ENCODE measurements at regions not wholly inside any gene's neighbourhood (a gene's known extent, or its start where the extent isn't known, plus 50 kb on each side); places are given as distances from the start of the nearest gene placed in this dataset.

- Histone ChIP-seq H3K9ac (ENCODE audit: low read depth in 2 of 2, low read length in 2 of 2) (no peak overlapping the region), H3K27me3 (no peaks in the 10 kb centered on the region), H3K4me3 (no peak overlapping the region), H3K27ac (no peak overlapping the region), H3K9me3 (no peaks in the 10 kb centered on the region), H3K36me3 (no peaks in the 10 kb centered on the region), H3K4me1 (no peaks in the 10 kb centered on the region)
- TF ChIP-seq CTCF (IDR thresholded peaks at IDR 0.05): no peak
- no peak for DNase-seq
- intact Hi-C loops (cut with DNase I): no loop called here
Measured at GRCh38 chr15:93414576-93415231, 325.7 kb upstream of the RGMA start.

GRCh38 chr15:93413745-93414144, 324.7 kb upstream of the RGMA start:
- Histone ChIP-seq H3K9me3 (no peaks in the 10 kb centered on the region), H3K4me1 (no peaks in the 10 kb centered on the region), H3K27ac (no peak overlapping the region), H3K27me3 (no peaks in the 10 kb centered on the region), H3K36me3 (no peaks in the 10 kb centered on the region), H3K4me3 (no peak overlapping the region), H3K9ac (ENCODE audit: low read depth in 2 of 2, low read length in 2 of 2) (no peak overlapping the region)
- intact Hi-C loops (cut with DNase I): no loop called here
- no peak for TF ChIP-seq CTCF (IDR thresholded peaks at IDR 0.05)
- no peak for DNase-seq

GRCh38 chr15:93399121-93399520, 310.1 kb upstream of the RGMA start:
- no peaks in the 10 kb centered on the region for H3K27me3 ChIP-seq
- no peaks in the 10 kb centered on the region for H3K4me1 ChIP-seq
- no peaks in the 10 kb centered on the region for H3K9me3 ChIP-seq
- no peak overlapping the region for H3K9ac ChIP-seq (ENCODE audit: low read depth in 2 of 2, low read length in 2 of 2)
- H3K27ac ChIP-seq: no peak overlapping the region
- no peak for DNase-seq
- intact Hi-C loops (cut with DNase I): no loop called here
- no peak overlapping the region for H3K4me3 ChIP-seq
- no peak for TF ChIP-seq CTCF (IDR thresholded peaks at IDR 0.05)
- H3K36me3 ChIP-seq: no peaks in the 10 kb centered on the region

- Histone ChIP-seq H3K36me3 (no peaks in the 10 kb centered on the region), H3K9ac (ENCODE audit: low read depth in 2 of 2, low read length in 2 of 2) (no peak overlapping the region), H3K4me1 (no peaks in the 10 kb centered on the region), H3K9me3 (no peaks in the 10 kb centered on the region), H3K4me3 (no peak overlapping the region), H3K27me3 (no peaks in the 10 kb centered on the region), H3K27ac (no peak overlapping the region)
- DNase-seq: no peak
- TF ChIP-seq CTCF (IDR thresholded peaks at IDR 0.05): no peak
- intact Hi-C loops (cut with DNase I): no loop called here
Measured at GRCh38 chr15:93389211-93389610, 300.2 kb upstream of the RGMA start.

GRCh38 chr15:93384886-93385285, 295.9 kb upstream of the RGMA start:
- H3K36me3 ChIP-seq: no peaks in the 10 kb centered on the region
- no peaks in the 10 kb centered on the region for H3K27me3 ChIP-seq
- intact Hi-C loops (cut with DNase I): no loop called here
- no peak overlapping the region for H3K9ac ChIP-seq (ENCODE audit: low read depth in 2 of 2, low read length in 2 of 2)
- H3K27ac ChIP-seq: no peak overlapping the region
- no peak for TF ChIP-seq CTCF (IDR thresholded peaks at IDR 0.05)
- no peak overlapping the region for H3K4me3 ChIP-seq
- no peaks in the 10 kb centered on the region for H3K9me3 ChIP-seq
- no peak for DNase-seq
- no peaks in the 10 kb centered on the region for H3K4me1 ChIP-seq
